ENCODE measurements at regions not wholly inside any gene's neighbourhood (a gene's known extent, or its start where the extent isn't known, plus 50 kb on each side); places are given as distances from the start of the nearest gene placed in this dataset.

DNA sequence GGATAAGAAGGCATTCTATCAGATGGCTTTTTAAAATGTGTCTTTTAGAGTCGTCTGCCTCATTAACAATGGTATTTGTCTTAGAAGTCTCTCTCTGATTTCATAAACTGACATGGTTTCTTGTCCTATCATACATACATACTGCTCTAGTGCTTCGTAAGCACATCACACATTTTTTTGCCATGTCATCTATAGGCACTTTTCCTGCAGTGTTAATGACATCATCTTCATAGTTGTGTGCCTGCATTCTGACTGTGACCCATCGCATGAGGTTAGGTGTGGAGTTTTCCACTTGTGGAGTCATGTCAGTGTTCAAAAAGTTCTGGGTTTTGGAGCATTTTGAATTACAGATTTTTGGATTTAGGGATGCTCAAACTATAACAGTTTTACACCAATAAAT, 361.6 kb upstream of the SPOCK3 start:
- TF ChIP-seq POLR2A (IDR thresholded peaks at IDR 0.05; ENCODE audit: low read length) (no peak), GATA1 (IDR thresholded peaks at IDR 0.05; ENCODE audit: low read depth, low read length) (no peak)

Measured in erythroblast (primary cell).